H9 (cell line): ENCODE measurements at regions not wholly inside any gene's neighbourhood (a gene's known extent, or its start where the extent isn't known, plus 50 kb on each side); places are given as distances from the start of the nearest gene placed in this dataset.

Experiments used
- DNase-seq: peaks from one replicate; pipeline ENCODE4 v3.0.0-alpha.2; 2017
- H2AFZ ChIP-seq: one replicate; pipeline ENCODE4 v1.6.1; 2013; ENCODE audit warnings: mild to moderate bottlenecking, low read length, control low read depth, moderate library complexity
- H2AK5ac ChIP-seq: 2 replicates; pipeline ENCODE4 v1.6.1; 2013; ENCODE audit warnings: low read length, control low read depth, mixed read lengths; ENCODE audit not compliant: insufficient read length
- H2BK120ac ChIP-seq: one replicate; pipeline ENCODE4 v1.6.1; 2013; ENCODE audit warnings: low read depth, mild to moderate bottlenecking, low read length, control low read depth, inconsistent platforms; ENCODE audit not compliant: poor library complexity, severe bottlenecking
- H2BK12ac ChIP-seq: 2 replicates; pipeline ENCODE4 v1.6.1; 2013; ENCODE audit warnings: low read length, control low read depth, mixed read lengths, low read depth; ENCODE audit not compliant: insufficient read length
- H2BK15ac ChIP-seq: 2 replicates; pipeline ENCODE4 v1.6.1; 2013; ENCODE audit warnings: low read depth, low read length, control low read depth
- H2BK20ac ChIP-seq: one replicate; pipeline ENCODE4 v1.6.1; 2013; ENCODE audit warnings: low read depth, mild to moderate bottlenecking, low read length, control low read depth, inconsistent platforms; ENCODE audit not compliant: poor library complexity, severe bottlenecking
- H2BK5ac ChIP-seq: 2 replicates; pipeline ENCODE4 v1.6.1; 2013; ENCODE audit warnings: low read length, control low read depth, mixed read lengths; ENCODE audit not compliant: insufficient read length
- H3K14ac ChIP-seq: 2 replicates; pipeline ENCODE4 v1.6.1; 2013; ENCODE audit warnings: low read length, control low read depth; ENCODE audit not compliant: insufficient read depth
- H3K18ac ChIP-seq: 2 replicates; pipeline ENCODE4 v1.6.1; 2013; ENCODE audit warnings: low read depth, mild to moderate bottlenecking, mixed read lengths, low read length, control low read depth; ENCODE audit not compliant: insufficient read length
- H3K23ac ChIP-seq: 2 replicates; pipeline ENCODE4 v1.6.1; 2013; ENCODE audit warnings: low read length, control low read depth, mixed read lengths, low read depth; ENCODE audit not compliant: insufficient read length
- H3K23me2 ChIP-seq: 2 replicates; pipeline ENCODE4 v1.6.1; 2013; ENCODE audit warnings: low read depth, mild to moderate bottlenecking, mixed read lengths, low read length, control low read depth; ENCODE audit not compliant: insufficient read length, poor library complexity, severe bottlenecking
- H3K27ac ChIP-seq: 2 replicates; pipeline ENCODE4 v1.5.1; 2013; ENCODE audit warnings: low read length, control low read depth, mixed read lengths, low read depth; ENCODE audit not compliant: insufficient read length
- H3K27me3 ChIP-seq: 2 replicates; pipeline ENCODE4 v1.6.1; 2013; ENCODE audit warnings: low read length, control low read depth, inconsistent platforms; ENCODE audit not compliant: insufficient read depth
- H3K4ac ChIP-seq: 2 replicates; pipeline ENCODE4 v1.6.1; 2013; ENCODE audit warnings: low read depth, mild to moderate bottlenecking, control low read depth, inconsistent platforms, low read length, moderate library complexity
- H3K4me1 ChIP-seq: 2 replicates; pipeline ENCODE4 v1.6.1; 2013; ENCODE audit warnings: low read length, control low read depth, inconsistent platforms; ENCODE audit not compliant: insufficient read depth
- H3K4me2 ChIP-seq: 2 replicates; pipeline ENCODE4 v1.6.1; 2013; ENCODE audit warnings: low read length, control low read depth, mixed read lengths; ENCODE audit not compliant: insufficient read length, insufficient read depth
- H3K56ac ChIP-seq: 2 replicates; pipeline ENCODE4 v1.6.1; 2013; ENCODE audit warnings: low read depth, mild to moderate bottlenecking, mixed read lengths, low read length, control low read depth; ENCODE audit not compliant: insufficient read length
- H3K79me1 ChIP-seq: 2 replicates; pipeline ENCODE4 v1.6.1; 2013; ENCODE audit warnings: low read depth, mild to moderate bottlenecking, moderate library complexity, low read length, control low read depth, inconsistent platforms; ENCODE audit not compliant: insufficient read depth, poor library complexity, severe bottlenecking
- H3K79me2 ChIP-seq: 2 replicates; pipeline ENCODE4 v1.6.1; 2013; ENCODE audit warnings: low read length, control low read depth, inconsistent platforms; ENCODE audit not compliant: insufficient read depth
- H3K9ac ChIP-seq: 2 replicates; pipeline ENCODE4 v1.6.1; 2013; ENCODE audit warnings: low read length, control low read depth, mixed read lengths; ENCODE audit not compliant: insufficient read length; ENCODE audit errors: extremely low read depth
- H3K9me3 ChIP-seq: one replicate; pipeline ENCODE4 v1.6.1; 2013; ENCODE audit warnings: low read depth, low read length, inconsistent platforms; ENCODE audit not compliant: control insufficient read depth
- H3T11ph ChIP-seq: one replicate; pipeline ENCODE4 v1.6.1; 2013; ENCODE audit warnings: mild to moderate bottlenecking, low read length, control low read depth, inconsistent platforms
- H4K20me1 ChIP-seq: one replicate; pipeline ENCODE4 v1.6.1; 2013; ENCODE audit not compliant: control insufficient read depth, insufficient read length, insufficient read depth
- H4K5ac ChIP-seq: 2 replicates; pipeline ENCODE4 v1.6.1; 2013; ENCODE audit warnings: low read depth, mild to moderate bottlenecking, mixed read lengths, low read length, control low read depth; ENCODE audit not compliant: insufficient read length
- H4K8ac ChIP-seq: replicated peaks from 2 replicates; pipeline ENCODE4 v1.6.1; 2013; ENCODE audit warnings: low read length, control low read depth, mixed read lengths, low read depth; ENCODE audit not compliant: insufficient read length
- H4K91ac ChIP-seq: 2 replicates; pipeline ENCODE4 v1.6.1; 2013; ENCODE audit warnings: low read depth, mild to moderate bottlenecking, moderate library complexity, mixed read lengths, low read length, control low read depth; ENCODE audit not compliant: insufficient read length
- H3K27ac Mint-ChIP-seq, 3 experiments: 2 replicates in 2 of 3; 3 replicates in 1 of 3; pipeline ENCODE4 v1.8.0; 2020 to 2021; ENCODE audit warnings: mixed read lengths in 3 of 3, mild to moderate bottlenecking in 1 of 3, moderate library complexity in 1 of 3
- H3K27me3 Mint-ChIP-seq: 2 replicates; pipeline ENCODE4 v1.8.0; 2021; ENCODE audit warnings: low read depth, mild to moderate bottlenecking, moderate library complexity, mixed read lengths
- H3K36me3 Mint-ChIP-seq, 3 experiments: 2 replicates in 2 of 3; 3 replicates in 1 of 3; pipeline ENCODE4 v1.8.0; 2020 to 2021; ENCODE audit warnings: low read depth in 3 of 3, mixed read lengths in 3 of 3; ENCODE audit not compliant: insufficient read depth in 1 of 3
- H3K4me1 Mint-ChIP-seq, 2 experiments: 2 replicates each; pipeline ENCODE4 v1.8.0; 2020; ENCODE audit warnings: mixed read lengths in 2 of 2
- H3K4me3 Mint-ChIP-seq, 2 experiments: 2 replicates in 1 of 2; 3 replicates in 1 of 2; pipeline ENCODE4 v1.8.0; 2020 to 2021; ENCODE audit warnings: mild to moderate bottlenecking in 2 of 2, mixed read lengths in 2 of 2, moderate library complexity in 1 of 2
- H3K9me3 Mint-ChIP-seq, 2 experiments: 2 replicates in 1 of 2; 3 replicates in 1 of 2; pipeline ENCODE4 v1.8.0; 2020; ENCODE audit warnings: mild to moderate bottlenecking in 2 of 2, mixed read lengths in 2 of 2, moderate library complexity in 1 of 2
- WGBS: extraction: QIAGEN DNeasy Blood & Tissue Kit; methylation state at CpG from one replicate; pipeline ENCODE4 v1.1.7; 2013; ENCODE audit warnings: missing lambda C conversion rate, low lambda C conversion rate, mixed read lengths; ENCODE audit not compliant: insufficient read length; ENCODE audit errors: extremely low coverage; 5-methylcytosine and 5-hydroxymethylcytosine counted together
- TF ChIP-seq, protein P1 (sequence below): fragments of 200-600 bp; sonication (generic); conservative IDR thresholded peaks from 3 replicates; pipeline ENCODE4 v1.8.0; 2021; ENCODE audit warnings: antibody characterized with exemption, mild to moderate bottlenecking

GRCh38 chr14:106505366-106505765, 979.0 kb downstream of the TMEM121 start:
- Histone ChIP-seq H3K27ac (no peak overlapping the region), H3K4ac (no peak overlapping the region), H2AFZ (no peak overlapping the region), H4K91ac (no peak overlapping the region), H2BK15ac (no peak overlapping the region), H4K5ac (no peak overlapping the region), H3K27me3 (no peaks in the 10 kb centered on the region), H2BK120ac (no peak overlapping the region), H3K23ac (no peak overlapping the region), H4K8ac (no peak overlapping the region), H3K79me2 (no peaks in the 10 kb centered on the region), H3K4me1 (no peaks in the 10 kb centered on the region), H3K14ac (no peak overlapping the region), H2BK20ac (no peak overlapping the region), H3K79me1 (no peaks in the 10 kb centered on the region), H3T11ph (no peak overlapping the region), H3K23me2 (no peaks in the 10 kb centered on the region), H3K18ac (no peak overlapping the region), H3K9ac (no peak overlapping the region), H3K56ac (no peak overlapping the region), H4K20me1 (no peaks in the 10 kb centered on the region), H3K9me3 (peaks cover 89% of the 10 kb centered on the region), H2BK12ac (no peak overlapping the region), H2AK5ac (no peak overlapping the region), H3K4me2 (no peak overlapping the region), H2BK5ac (no peak overlapping the region)
- no peak overlapping the region for H3K27ac Mint-ChIP-seq
- DNase-seq, result no peak
- H3K4me3 Mint-ChIP-seq, result no peak overlapping the region
- H3K36me3 Mint-ChIP-seq, result peaks cover 0 to 40% (median 14%) of the 10 kb centered on the region in 3 experiments; a peak in 6 of 7 replicates
- peaks cover 92 to 94% of the 10 kb centered on the region in 2 experiments for H3K9me3 Mint-ChIP-seq
- TF ChIP-seq, protein P1, sequence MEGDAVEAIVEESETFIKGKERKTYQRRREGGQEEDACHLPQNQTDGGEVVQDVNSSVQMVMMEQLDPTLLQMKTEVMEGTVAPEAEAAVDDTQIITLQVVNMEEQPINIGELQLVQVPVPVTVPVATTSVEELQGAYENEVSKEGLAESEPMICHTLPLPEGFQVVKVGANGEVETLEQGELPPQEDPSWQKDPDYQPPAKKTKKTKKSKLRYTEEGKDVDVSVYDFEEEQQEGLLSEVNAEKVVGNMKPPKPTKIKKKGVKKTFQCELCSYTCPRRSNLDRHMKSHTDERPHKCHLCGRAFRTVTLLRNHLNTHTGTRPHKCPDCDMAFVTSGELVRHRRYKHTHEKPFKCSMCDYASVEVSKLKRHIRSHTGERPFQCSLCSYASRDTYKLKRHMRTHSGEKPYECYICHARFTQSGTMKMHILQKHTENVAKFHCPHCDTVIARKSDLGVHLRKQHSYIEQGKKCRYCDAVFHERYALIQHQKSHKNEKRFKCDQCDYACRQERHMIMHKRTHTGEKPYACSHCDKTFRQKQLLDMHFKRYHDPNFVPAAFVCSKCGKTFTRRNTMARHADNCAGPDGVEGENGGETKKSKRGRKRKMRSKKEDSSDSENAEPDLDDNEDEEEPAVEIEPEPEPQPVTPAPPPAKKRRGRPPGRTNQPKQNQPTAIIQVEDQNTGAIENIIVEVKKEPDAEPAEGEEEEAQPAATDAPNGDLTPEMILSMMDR, result no peak
- no peaks in the 10 kb centered on the region for H3K4me1 Mint-ChIP-seq
- no CpG with 5 or more reads among the region's 1 CpG for WGBS
- peaks cover 3% of the 10 kb centered on the region; the same call in 1 of the 2 replicates for H3K27me3 Mint-ChIP-seq
